ENCODE measurements at regions not wholly inside any gene's neighbourhood (a gene's known extent, or its start where the extent isn't known, plus 50 kb on each side); places are given as distances from the start of the nearest gene placed in this dataset.

DNA sequence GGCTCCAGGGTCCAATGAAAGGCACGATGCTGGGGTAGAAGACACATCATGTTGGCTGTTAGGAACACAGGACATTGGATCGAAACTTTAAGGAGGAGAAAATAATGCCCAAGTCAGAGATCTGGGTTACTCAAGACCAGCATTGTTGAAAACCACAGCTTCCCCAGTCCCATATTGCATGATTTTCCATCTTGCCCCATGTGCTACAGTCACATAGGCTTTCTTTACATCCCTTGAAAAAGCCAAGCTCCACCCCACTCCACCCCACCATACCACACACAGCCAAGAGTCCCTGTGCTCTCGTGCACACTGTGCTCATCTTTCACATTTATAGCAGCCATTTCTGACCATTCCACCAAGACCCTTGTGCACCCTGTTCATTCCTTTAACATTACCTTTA, 636.2 kb downstream of the DIAPH3 start:
- TF ChIP-seq, protein P1, sequence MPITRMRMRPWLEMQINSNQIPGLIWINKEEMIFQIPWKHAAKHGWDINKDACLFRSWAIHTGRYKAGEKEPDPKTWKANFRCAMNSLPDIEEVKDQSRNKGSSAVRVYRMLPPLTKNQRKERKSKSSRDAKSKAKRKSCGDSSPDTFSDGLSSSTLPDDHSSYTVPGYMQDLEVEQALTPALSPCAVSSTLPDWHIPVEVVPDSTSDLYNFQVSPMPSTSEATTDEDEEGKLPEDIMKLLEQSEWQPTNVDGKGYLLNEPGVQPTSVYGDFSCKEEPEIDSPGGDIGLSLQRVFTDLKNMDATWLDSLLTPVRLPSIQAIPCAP (CRISPR knock-in tag; IDR thresholded peaks at IDR 0.05) = no peak
- TF ChIP-seq TCF7 (CRISPR knock-in tag; IDR thresholded peaks at IDR 0.05; ENCODE audit: low read depth) = no peak
- TF ChIP-seq CTCF (IDR thresholded peaks at IDR 0.05) = no peak
- no peak for TF ChIP-seq JUN (CRISPR knock-in tag; IDR thresholded peaks at IDR 0.05)
- TF ChIP-seq ZBTB43 (CRISPR knock-in tag; IDR thresholded peaks at IDR 0.05) = no peak
- no peak for TF ChIP-seq RELA (CRISPR knock-in tag; IDR thresholded peaks at IDR 0.05; ENCODE audit: borderline replicate concordance)
- TF ChIP-seq USF2 (CRISPR knock-in tag; IDR thresholded peaks at IDR 0.05) = no peak
- TF ChIP-seq, protein P2, sequence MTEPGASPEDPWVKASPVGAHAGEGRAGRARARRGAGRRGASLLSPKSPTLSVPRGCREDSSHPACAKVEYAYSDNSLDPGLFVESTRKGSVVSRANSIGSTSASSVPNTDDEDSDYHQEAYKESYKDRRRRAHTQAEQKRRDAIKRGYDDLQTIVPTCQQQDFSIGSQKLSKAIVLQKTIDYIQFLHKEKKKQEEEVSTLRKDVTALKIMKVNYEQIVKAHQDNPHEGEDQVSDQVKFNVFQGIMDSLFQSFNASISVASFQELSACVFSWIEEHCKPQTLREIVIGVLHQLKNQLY (CRISPR knock-in tag; IDR thresholded peaks at IDR 0.05) = no peak
- no peak for TF ChIP-seq KAT7 (CRISPR knock-in tag; IDR thresholded peaks at IDR 0.05; ENCODE audit: borderline replicate concordance)
- TF ChIP-seq GABPB1 (CRISPR knock-in tag; IDR thresholded peaks at IDR 0.05) = no peak
- TF ChIP-seq ATF6 (CRISPR knock-in tag; IDR thresholded peaks at IDR 0.05) = no peak

Measured in WTC11 (cell line).